GM13977 (cell line): ENCODE measurements at regions not wholly inside any gene's neighbourhood (a gene's known extent, or its start where the extent isn't known, plus 50 kb on each side); places are given as distances from the start of the nearest gene placed in this dataset.

Experiments used
- DNase-seq: peaks from one replicate; pipeline ENCODE4 v3.0.0; 2012; ENCODE audit warnings: low spot score
- in situ Hi-C: fragments of 300-500 bp; cut with MboI; formaldehyde crosslinking; loops from one replicate; pipeline ENCODE4 v1.12.0; 2022; ENCODE audit warnings: low sequenced_read_pairs, low pct_unique_long_range_greater_than_20kb, mixed read lengths, inconsistent platforms; ENCODE audit not compliant: unreplicated experiment
- TF ChIP-seq, protein P1 (sequence below): IDR thresholded peaks from 2 replicates; pipeline ENCODE4 v1.5.1; 2012; ENCODE audit warnings: mild to moderate bottlenecking, control low read depth; ENCODE audit not compliant: insufficient read depth; ENCODE audit errors: extremely low read depth, missing control alignments

DNA sequence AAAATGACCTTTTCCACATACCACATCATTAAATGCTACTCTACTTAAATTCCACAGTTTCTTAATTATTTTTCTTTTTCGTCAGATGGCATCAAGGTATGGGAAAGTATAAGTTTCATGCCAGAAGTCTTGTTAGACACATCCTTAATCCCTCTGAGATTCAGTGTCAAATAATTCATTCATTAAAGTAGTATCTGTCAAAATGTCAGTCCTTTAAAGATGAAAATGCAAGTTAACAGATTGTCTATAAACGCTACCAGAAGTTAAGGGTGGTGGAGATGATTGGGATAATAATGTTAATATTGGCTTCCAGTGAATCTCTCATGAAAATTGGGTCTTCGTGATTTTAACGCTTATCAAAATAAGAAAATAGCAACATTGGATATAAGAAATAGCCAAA is 504.2 kb upstream of the LINC00305 start:
- in situ Hi-C loops: no loop called here
- TF ChIP-seq, protein P1, sequence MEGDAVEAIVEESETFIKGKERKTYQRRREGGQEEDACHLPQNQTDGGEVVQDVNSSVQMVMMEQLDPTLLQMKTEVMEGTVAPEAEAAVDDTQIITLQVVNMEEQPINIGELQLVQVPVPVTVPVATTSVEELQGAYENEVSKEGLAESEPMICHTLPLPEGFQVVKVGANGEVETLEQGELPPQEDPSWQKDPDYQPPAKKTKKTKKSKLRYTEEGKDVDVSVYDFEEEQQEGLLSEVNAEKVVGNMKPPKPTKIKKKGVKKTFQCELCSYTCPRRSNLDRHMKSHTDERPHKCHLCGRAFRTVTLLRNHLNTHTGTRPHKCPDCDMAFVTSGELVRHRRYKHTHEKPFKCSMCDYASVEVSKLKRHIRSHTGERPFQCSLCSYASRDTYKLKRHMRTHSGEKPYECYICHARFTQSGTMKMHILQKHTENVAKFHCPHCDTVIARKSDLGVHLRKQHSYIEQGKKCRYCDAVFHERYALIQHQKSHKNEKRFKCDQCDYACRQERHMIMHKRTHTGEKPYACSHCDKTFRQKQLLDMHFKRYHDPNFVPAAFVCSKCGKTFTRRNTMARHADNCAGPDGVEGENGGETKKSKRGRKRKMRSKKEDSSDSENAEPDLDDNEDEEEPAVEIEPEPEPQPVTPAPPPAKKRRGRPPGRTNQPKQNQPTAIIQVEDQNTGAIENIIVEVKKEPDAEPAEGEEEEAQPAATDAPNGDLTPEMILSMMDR: no peak
- DNase-seq: no peak

DNA sequence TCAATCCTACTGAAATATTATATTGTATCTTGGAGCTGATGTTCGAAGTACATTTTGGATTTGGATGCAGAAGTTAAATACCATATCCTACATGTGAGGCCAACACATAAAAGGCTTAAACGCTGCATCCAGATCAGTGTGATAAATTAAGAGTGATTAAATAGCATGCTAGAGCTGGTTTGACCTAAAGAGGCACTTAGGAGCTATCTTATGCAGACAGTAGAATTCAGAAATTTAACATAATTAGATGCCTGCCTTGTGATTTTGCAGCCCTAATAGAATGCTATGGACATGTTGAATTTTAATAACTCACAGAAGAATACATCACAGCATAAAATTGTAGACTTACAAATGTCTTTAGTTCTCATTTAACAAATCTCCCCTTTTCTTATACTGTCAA is 501.2 kb upstream of the LINC00305 start:
- in situ Hi-C loops: no loop called here
- no peak for DNase-seq
- TF ChIP-seq, protein P1: no peak

DNA sequence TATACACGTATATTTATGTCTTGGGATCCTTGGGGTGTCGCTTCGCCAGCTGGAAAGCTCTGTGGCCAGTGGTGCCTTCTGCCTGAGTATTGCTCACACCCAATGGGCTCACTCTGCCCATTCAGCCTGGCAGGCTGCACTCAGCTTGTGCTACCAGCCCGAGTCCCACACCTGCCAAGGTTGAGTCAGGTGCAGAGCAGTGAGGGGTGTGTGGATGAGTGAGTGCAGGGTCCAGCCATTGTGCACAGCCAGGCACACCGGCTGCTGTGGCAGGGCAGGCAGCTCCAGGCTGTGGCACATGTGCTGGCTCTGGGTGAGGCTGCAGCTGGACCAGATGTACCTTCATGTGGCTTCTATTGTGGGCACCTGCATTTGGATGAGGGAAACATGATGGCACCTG is 496.9 kb upstream of the LINC00305 start:
- no peak for DNase-seq
- TF ChIP-seq, protein P1: no peak
- in situ Hi-C loops: no loop called here

DNA sequence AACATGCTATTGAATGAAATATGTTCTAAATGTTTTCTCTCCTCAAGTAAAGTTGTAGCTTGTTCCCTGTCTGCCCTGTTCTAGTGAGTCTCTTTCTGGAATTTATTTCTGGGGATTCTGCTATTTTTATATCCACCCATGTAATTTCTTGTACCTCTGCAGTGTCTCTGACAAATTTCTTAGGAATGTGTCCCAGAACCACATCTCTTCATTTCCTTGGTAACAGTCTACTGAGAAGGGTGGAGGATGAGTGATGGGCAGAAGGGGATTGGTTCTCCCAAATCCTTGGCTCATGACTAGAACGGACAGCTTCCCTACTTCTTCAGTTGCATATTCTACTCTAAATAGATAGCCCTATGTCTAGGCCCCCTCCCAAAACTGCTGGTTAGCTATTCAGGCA is 490.6 kb upstream of the LINC00305 start:
- TF ChIP-seq, protein P1: no peak
- no peak for DNase-seq
- in situ Hi-C loops: no loop called here

DNA sequence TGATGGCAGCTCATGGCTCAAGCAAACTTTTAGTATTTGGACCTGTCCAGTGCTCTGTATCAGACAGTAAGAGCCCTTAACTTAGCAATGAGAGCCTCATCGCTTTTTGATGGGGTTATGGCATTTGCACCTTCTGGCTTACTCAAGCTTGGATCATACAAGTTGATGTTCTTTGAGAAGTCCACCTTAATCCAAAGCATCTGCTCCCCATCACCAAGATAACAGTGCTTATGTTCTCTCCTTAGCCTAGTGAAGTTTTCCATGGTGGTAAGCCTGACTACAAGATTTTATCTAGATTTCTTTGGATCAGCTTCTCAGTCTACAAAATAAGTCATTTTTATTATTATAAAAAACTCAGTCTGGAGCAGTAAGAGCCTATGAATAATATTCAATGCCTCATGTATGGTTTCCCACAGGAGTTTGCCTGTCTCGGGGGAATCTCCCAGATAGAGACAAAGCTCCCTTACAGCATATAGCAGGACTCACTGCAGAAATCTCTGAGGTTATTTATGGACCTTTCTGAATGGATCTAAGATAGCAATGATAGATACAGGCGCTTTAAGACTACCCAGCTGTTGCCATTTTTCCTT is 472.2 kb upstream of the LINC00305 start:
- in situ Hi-C loops: no loop called here
- DNase-seq: no peak
- TF ChIP-seq, protein P1: no peak

DNA sequence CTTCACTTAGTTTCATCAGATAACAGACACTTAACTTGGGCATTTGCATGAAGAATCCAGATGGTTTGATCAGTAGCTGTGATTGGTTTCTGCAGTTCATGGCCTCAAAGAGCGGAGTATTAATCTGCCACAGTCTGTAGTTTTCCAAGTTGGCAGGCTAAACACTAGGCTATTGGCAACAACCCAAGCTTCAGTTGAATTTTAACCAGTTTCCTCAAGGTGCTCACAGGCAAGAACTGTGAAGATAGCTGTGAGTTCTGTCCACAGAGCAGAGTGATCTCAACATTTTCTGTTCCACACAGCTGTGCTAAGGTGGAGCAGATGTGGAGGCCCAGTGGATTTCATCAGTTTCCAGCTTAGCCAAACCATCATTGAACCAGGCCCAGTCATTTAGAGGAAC is 469.5 kb upstream of the LINC00305 start:
- in situ Hi-C loops: no loop called here
- TF ChIP-seq, protein P1: no peak
- DNase-seq: no peak

DNA sequence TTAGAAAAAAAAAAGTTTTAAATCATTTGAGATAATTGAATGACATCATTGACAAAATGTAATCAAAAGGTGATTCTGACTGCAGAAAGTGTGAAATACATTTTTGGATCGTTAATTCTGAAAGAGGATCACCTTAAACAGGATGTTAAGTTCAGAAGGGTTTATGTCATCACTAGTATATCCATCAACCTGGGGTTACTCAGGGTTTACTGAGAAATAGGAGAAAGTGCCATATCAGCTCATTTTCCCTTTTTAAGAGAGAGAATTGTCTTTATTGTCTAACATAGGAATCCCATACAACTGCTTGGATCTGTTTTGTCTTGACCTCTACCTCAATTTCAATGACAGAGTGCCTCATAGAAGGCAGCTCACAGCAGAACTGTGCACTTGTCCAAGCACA is 466.1 kb upstream of the LINC00305 start:
- DNase-seq: no peak
- in situ Hi-C loops: no loop called here
- TF ChIP-seq, protein P1: no peak
